HG02610 (cell line): ENCODE measurements at regions not wholly inside any gene's neighbourhood (a gene's known extent, or its start where the extent isn't known, plus 50 kb on each side); places are given as distances from the start of the nearest gene placed in this dataset.
"Not testable (repeated sequence)": the region's sequence is repeated elsewhere in the genome, so short reads cannot be mapped to it uniquely, and the experiment has no call there.

Experiments
- ATAC-seq: cut with Tn5 transposase; IDR thresholded peaks from one replicate; pipeline ENCODE4 v1.9.1; 2021; ENCODE audit warnings: mild to moderate bottlenecking, moderate library complexity; ENCODE audit not compliant: unreplicated experiment

- no peak for ATAC-seq
Observed at GRCh38 chr5:117679046-117679445, 1104.4 kb upstream of the SEMA6A start.

GRCh38 chr5:117675646-117676045, 1101.0 kb upstream of the SEMA6A start:
- ATAC-seq: no peak

DNA sequence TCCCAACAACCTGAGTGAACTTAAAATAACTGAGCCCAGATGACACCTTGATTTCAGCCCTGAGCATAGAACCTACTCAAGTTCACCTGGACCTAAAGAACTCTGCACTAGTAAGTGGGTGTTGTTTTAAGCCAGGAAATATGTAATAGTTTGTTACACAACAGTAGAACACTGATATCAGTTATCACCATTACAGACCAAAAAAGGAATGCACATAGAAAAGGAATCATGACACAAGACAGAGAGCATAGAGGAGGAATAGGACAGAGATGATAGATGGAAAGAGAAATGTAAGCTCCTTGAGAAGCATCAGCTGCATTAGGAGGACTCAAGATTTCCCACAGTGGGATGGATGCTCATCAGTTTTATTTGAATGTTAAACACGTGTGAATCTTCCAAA, 1096.9 kb upstream of the SEMA6A start:
- no peak for ATAC-seq

- no peak for ATAC-seq
Observed at GRCh38 chr5:117667105-117667504, 1092.5 kb upstream of the SEMA6A start.

DNA sequence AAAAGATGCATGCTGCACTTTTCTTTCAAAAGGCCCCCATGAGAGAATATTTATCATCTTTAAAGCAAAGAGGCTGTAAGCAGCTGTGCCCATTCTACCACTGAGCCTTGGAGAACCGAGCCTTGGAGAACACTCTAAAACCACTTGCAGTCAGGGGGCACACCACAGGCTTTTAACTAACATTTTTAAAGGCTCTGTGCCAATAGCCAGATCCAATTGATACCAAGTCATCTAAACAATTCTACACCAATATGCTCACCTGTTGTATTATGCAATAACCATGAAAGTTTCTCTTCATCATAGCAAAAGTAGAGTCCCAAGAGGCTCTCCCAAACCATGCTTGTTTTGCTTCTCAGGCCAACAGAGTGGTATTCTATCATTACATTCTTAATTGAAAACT, 1090.5 kb upstream of the SEMA6A start:
- no peak for ATAC-seq

- no peak for ATAC-seq
Observed at GRCh38 chr5:117662361-117662760, 1087.7 kb upstream of the SEMA6A start.

GRCh38 chr5:117657541-117657940, 1082.9 kb upstream of the SEMA6A start:
- no peak for ATAC-seq

GRCh38 chr5:117652958-117653280, 1078.3 kb upstream of the SEMA6A start:
- ATAC-seq: no peak

GRCh38 chr5:117652036-117652957, 1077.7 kb upstream of the SEMA6A start:
- ATAC-seq: no peak

DNA sequence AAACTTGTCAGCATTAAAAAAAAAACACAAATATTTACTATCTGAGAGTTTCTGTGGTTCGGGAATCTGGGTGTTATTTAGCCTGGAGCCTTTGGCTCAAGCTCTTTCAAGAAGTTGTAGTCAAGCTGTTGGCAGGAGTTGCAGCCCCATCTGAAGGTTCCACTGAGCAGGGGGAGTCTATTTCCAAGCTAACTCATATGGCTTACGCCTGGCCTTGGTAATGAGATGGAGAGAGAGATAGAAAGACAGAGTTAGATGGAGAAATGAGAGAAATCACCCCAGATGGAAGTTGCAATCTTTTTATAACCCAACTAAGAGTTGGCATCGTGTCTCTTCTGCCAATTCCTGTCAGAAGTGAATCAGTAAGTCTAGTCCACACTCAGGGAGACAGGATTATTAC, 1075.2 kb upstream of the SEMA6A start:
- no peak for ATAC-seq

DNA sequence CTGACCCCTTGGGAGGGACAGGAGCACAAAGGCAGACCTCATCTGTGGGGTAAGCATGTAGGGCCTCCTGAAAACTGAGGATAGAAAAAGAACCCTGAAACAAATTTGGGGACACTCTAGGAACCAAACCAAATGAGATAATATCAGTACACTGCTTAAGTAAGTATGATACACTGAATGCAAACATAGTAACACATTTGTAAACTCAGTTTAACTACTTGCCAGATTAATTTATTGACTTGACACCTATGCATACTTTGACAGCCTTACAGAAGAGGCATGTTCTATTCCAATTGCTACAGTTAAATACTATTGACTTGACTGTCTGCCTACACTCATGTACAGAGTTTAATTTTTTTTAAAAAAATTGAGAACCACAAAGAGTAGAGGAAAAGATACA, 1070.8 kb upstream of the SEMA6A start:
- ATAC-seq: no peak

GRCh38 chr5:117638581-117638980, 1064.0 kb upstream of the SEMA6A start:
- no peak for ATAC-seq

- ATAC-seq: no peak
Observed at GRCh38 chr5:117633093-117633492, 1058.5 kb upstream of the SEMA6A start.

DNA sequence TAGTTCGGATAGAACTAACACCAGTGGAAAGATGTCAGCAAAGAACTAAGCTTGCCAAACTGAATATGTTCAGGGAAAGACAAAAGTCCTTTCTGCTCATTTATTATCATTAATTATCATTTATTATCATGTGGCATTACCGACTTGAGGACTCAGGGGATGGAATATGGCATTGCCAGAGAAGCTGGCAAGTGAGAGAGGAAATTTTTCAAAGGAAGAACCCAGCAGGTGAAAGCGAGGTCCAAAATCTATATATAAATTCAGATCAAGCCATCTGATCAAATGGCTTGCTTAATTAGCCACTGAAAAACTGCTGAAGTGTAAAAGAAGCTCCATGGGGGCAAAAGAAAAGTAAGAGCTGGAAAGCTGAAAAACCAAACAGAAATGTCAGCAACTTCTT, 1049.6 kb upstream of the SEMA6A start:
- ATAC-seq: no peak

DNA sequence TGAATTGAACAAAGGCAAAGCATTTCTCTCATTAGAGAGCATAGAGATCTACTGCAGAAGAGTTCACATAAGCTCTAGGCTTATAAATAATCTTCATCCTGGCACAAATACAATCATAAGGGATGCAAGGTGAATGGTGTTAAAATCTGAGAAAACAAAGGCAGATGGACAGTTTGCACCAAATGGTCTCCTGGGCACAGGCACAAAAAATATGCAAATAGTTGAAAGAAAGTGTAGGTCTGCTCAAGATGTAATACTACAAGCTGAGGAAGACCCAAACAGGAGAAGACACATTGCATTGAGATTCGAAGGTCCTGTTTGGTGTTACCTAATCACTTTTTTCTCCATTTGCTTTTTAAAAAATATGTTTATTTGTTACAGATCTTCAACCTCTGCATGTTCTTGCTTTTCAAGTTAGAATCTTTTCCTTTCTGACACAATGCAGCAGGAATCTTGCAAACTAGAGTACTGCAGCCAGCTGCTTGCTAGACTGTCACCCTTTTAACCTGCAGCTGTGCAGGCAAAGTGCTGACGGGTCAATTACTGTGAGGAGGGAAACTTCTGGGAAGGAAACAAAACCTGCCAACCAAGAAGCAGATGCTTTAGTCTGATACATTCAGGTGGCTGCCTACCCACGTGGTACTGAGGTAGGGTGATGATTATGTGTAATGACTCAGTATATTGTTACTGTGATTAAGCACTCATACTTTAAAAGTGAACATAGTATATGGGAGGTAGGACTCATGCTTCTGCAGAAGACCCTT, 1048.6 kb upstream of the SEMA6A start:
- ATAC-seq: no peak

- ATAC-seq: no peak
Observed at GRCh38 chr5:117621921-117622320, 1047.3 kb upstream of the SEMA6A start.

DNA sequence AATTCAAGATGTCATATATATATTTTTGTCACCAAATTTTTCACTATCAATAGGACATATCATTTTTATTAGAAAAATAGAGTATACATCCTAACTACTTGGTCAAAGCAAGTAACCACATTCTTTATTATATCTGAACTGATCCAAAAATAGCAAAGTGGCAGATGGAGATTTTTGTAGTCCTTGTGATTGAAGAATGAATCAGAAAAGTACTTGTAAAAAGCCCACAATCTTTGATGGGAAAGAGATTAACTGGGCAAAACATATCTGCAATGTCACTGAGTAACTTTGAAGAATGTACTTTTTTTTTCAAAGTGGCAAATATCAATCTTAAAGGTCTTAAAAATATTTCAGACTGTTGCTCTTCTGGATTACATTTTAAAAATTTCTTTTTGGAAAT, 1040.6 kb upstream of the SEMA6A start:
- no peak for ATAC-seq

- no peak for ATAC-seq
Observed at GRCh38 chr5:117614408-117614807, 1039.8 kb upstream of the SEMA6A start.

DNA sequence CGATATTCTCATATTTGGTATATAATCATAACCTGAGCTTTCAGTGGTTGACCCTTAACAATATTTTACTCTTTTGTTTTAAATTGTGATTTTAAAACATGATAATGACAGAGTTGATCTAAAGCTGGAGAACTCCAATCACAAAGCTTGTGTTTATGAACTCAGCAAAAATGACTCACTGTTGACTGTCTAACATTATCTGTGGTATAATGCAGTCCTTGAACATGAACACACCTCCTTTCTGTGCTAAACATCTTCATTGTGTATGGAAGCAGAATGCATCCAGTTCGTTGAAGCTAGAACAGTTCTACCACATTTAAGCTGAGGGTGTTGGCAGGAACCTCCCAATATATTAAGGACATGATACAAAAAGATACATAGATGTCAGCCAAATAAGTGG, 1030.2 kb upstream of the SEMA6A start:
- no peak for ATAC-seq

GRCh38 chr5:117599811-117600210, 1025.2 kb upstream of the SEMA6A start:
- ATAC-seq: not testable (repeated sequence)

DNA sequence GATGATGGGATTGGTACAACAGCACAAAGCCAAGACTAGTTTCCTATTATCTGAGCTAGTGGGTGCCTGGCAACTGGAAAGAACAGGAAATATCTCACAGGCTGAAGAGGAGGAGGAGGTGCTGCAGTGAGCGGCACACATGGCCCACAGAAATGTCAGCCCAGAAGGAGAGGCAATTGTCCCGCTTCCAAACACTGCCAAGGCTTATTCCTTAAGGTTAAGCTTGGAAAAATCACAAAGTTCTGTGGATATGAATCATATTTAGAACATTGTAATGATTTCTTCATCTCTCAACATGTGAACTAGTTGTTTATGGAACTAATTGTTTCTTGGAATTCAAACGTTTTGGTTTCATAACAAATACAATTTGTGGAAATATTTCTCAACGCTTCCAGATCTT, 1019.5 kb upstream of the SEMA6A start:
- no peak for ATAC-seq

DNA sequence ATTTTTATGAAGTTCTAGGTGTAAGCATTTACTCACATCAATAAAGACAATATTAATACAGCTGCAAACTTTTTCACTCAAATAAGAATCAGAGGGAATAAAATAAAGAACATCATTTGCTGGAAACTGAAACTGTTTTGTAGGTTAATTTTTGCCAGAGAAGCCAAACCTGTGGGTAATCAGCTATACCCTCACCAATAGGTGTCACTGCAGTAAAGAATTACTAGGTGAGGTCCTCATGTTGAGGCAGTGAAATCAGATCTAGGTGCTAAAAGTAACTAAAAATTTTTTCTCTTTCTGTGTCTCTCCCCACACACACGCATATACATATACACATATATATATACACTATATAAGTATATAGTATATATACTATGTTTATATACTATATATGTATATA, 1016.3 kb upstream of the SEMA6A start:
- peak; percentile 69 for ATAC-seq
